Activated CD8-positive, alpha-beta memory T cell treated with anti-CD3 and anti-CD28 coated beads for 36 hours (primary cell): ENCODE measurements at regions not wholly inside any gene's neighbourhood (a gene's known extent, or its start where the extent isn't known, plus 50 kb on each side); places are given as distances from the start of the nearest gene placed in this dataset.

Source experiments
- CTCF ChIA-PET: fragments of 350-600 bp; sonication (Branson Sonifier 250); formaldehyde crosslinking; loops from one replicate; lab custom pipeline; 2021; ENCODE audit warnings: antibody characterized with exemption; lab: Charles Lee
- POLR2A ChIA-PET: fragments of 350-600 bp; sonication (Branson Sonifier 250); formaldehyde crosslinking; loops from one replicate; lab custom pipeline; 2021; ENCODE audit warnings: antibody characterized with exemption; lab: Charles Lee

DNA sequence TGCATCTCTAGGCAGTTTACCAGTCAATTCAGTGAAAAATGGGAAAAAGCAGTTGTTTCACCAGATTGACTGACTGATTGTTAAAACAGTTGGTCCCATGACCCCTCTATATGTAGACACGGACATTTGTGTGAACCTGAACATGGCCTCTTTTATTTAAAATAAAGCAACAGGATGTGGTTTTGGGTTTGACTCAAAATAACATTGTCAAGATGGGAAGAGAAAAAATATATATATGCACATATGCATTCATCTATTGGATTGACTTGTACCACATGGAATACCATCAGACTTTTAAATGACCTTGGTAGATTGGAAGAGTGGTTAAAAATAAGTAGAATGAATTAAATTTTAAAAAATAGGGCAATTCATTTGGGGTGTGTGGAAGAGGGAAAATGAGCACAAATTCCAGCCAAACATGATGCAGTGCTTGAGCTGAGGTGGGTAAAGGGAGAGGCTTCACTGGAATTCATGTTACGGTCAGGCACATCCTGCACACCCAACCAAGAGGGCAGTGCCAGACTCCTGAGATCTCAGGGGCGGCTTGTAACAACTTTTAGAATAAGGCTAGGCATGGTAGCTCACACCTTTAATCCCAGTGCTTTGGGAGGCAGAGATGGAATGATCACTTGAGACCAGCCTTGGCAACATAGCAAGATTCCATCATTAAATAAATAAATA lies 560.7 kb upstream of the TENM3 start:
- CTCF ChIA-PET = no interaction called here

DNA sequence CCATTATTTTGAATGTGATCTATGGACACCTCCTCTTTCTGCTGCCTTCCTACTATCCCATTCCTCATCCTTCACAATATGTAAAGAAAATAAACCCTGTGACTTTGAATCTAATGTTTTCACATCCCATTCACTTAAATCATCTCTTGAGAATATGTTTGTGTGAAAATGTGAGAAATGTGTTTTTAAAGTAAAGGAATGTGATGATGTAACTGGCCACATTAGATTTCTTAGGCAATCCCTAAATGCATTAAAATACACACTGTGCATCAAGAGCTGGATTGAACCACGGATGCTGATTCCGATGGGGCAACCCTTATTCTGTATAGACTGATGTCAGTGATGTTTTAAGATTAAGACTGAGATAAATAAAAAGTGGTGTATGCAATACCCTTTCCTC lies 558.9 kb upstream of the TENM3 start:
- ChIA-PET CTCF (no interaction called here), POLR2A (no interaction called here)

More for the DNA sequence above, 560.7 kb upstream of the TENM3 start:
- POLR2A ChIA-PET = no interaction called here

GRCh38 chr4:181685461-181685860 lies 557.7 kb upstream of the TENM3 start:
- ChIA-PET POLR2A (no interaction called here), CTCF (no interaction called here)

GRCh38 chr4:181685911-181686310 lies 557.3 kb upstream of the TENM3 start:
- ChIA-PET POLR2A (no interaction called here), CTCF (no interaction called here)

DNA sequence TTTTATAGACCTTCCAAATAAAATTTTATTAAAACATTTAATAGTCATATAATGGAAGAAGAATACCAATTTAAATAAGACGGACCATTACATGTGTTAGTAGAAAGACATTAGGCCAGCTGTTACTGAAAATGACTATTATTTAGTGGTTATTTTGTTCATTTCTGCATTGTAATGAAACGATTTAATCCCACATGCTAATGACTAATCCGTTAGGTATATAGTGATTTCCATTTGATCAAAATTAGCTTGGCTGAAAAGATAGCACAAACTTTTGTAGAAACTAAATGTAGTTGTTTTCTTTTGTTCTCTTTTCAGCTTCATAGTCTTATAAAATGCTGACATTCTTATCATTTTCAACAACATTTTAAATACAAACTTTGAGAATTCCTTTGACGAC lies 556.1 kb upstream of the TENM3 start:
- POLR2A ChIA-PET = no interaction called here
- CTCF ChIA-PET = no interaction called here

DNA sequence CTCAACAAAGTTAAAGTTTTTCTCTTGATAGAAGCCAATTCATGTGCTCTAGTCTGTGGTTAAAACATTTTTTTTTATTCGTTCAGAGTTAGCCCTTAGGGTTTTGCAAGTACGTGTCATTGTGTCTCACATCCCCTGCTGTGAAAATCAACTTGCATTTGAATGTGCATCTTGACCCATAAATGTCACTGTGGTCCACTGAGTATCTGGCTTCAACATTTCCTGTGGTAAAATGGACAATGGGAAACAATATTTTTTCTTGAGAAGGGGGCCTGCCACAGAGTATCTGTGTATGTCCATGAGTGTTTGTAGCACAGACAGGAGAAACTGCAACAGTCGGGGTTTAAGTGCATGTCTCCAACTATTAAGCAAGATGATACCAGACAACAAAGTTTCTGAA lies 554.8 kb upstream of the TENM3 start:
- ChIA-PET POLR2A (no interaction called here), CTCF (no interaction called here)

GRCh38 chr4:181688872-181689271 lies 554.3 kb upstream of the TENM3 start:
- ChIA-PET POLR2A (no interaction called here), CTCF (no interaction called here)

GRCh38 chr4:181690498-181690897 lies 552.7 kb upstream of the TENM3 start:
- ChIA-PET POLR2A (no interaction called here), CTCF (no interaction called here)

DNA sequence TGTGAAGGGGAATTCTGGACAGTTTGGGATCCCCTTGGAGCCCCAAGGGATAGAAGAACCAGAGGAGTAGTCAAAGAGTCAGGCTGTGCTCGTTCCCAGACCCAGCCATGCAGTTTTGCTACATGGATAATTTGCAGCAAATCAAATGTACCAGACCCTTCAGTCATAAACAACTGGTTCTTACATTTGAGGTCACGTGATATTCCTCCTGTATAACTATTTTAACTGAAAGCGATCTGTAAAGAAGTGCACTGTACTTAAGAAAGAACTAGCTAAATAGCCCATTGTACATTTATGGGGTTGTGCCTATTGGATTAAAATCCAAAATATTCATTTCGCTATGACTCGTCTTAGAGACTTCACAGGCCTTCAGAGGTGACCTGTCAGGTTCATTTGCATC lies 550.2 kb upstream of the TENM3 start:
- CTCF ChIA-PET = no interaction called here
- POLR2A ChIA-PET = no interaction called here

- ChIA-PET CTCF (no interaction called here), POLR2A (no interaction called here)
Observed at GRCh38 chr4:181693517-181693916, 549.7 kb upstream of the TENM3 start.

DNA sequence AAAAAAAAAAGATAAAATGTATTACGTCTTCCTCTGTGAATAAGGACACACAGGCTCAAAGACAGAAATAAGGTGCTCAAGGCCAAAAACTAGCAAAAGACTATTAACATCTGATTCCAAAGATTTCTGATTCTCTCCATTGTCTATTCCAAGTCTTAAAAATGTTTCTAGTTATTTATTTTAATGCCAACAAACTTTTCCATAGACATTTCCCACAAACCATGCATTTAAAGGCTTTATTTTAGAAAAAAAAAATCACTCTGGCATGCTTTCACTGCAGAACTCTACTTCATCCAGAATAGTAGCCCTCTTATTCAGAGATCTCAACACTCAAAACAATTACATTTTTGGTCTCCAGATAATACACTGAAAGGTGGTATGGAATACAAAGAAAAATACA lies 545.0 kb upstream of the TENM3 start:
- ChIA-PET CTCF (no interaction called here), POLR2A (no interaction called here)

GRCh38 chr4:181701214-181701613 lies 542.0 kb upstream of the TENM3 start:
- CTCF ChIA-PET = interaction anchor here (0.5 kb wide), 1 partner anchor 756 kb away, joined by 5 read pairs; no protein-coding TSS in a partner anchor
- POLR2A ChIA-PET = no interaction called here

DNA sequence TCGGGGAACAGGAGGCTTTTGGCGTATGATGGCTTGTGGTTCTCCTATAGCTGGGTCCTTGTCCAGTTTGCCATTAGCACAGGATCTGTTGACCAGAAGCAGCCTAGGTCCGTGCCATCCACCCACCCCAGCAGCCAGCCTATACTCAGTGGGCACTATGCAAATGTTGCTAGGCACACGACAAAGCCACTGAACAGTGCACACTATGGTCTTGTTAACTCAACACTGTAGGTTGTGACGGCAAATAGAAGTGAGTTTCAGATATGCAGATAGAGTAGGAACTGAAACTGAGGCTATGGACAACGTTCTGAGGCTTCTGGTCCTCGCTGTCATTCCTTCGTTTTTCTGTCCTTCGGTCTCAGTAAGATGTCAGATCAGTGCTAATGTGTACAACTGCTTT lies 541.3 kb upstream of the TENM3 start:
- ChIA-PET POLR2A (no interaction called here), CTCF (interaction anchor here (0.5 kb wide), 1 partner anchor 755 kb away, joined by 5 read pairs; no protein-coding TSS in a partner anchor)

GRCh38 chr4:181702864-181703495 lies 540.2 kb upstream of the TENM3 start:
- ChIA-PET CTCF (no interaction called here), POLR2A (no interaction called here)

GRCh38 chr4:181710143-181710542 lies 533.1 kb upstream of the TENM3 start:
- ChIA-PET CTCF (no interaction called here), POLR2A (no interaction called here)

- CTCF ChIA-PET = no interaction called here
- POLR2A ChIA-PET = no interaction called here
Observed at GRCh38 chr4:181711387-181711786, 531.8 kb upstream of the TENM3 start.

DNA sequence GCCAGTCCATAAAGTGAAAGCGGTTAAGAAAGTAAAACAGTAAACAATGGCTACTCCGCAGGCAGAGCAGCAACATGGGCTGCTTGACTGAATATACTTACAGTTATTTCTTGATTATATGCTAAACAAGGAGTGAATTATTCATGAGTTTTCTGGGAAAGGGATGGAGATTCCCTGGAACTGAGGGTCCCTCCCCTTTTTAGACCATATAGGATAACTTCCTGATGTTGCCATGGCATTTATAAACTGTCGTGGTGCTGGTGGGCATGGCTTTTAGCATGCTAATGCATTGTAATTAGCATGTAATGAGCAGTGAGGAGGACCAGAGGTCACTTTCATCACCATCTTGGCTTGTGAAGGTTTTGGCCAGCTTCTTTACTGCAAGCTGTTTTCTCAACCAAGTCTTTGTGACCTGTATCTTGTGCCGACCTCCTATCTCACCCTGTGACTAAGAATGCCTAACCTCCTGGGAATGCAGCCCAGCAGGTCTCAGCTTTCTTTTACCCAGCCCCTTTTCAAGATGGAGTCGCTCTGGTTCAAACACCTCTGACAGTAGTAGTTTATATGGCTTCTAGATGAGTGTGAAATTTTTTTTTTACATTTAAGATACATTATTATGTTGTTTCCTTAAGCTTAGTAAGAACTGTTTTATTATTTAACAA lies 514.8 kb upstream of the TENM3 start:
- CTCF ChIA-PET = no interaction called here
- POLR2A ChIA-PET = no interaction called here

- ChIA-PET POLR2A (no interaction called here), CTCF (no interaction called here)
Observed at GRCh38 chr4:181731900-181732299, 511.3 kb upstream of the TENM3 start.

- ChIA-PET CTCF (no interaction called here), POLR2A (no interaction called here)
Observed at GRCh38 chr4:181737744-181738143, 505.5 kb upstream of the TENM3 start.

DNA sequence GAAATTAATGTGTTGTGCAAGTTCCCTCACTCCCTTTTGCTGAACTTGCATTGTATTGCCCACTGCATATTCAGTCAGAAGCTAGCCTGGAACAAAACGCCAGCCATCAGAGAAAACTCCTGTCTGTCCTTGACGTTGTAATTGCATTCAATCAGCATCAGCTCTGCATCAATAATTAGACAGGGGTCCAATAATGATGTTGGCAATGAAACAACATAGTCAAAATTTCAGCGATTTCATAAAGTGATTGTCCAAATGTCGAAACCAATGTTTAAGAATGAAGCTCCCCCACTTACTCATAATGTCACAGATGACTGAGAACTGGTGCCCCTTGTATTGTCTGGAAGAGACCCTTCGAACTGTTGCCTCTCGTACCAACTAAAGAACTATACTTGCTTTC lies 504.2 kb upstream of the TENM3 start:
- POLR2A ChIA-PET = no interaction called here
- CTCF ChIA-PET = no interaction called here

GRCh38 chr4:181741513-181741912 lies 501.7 kb upstream of the TENM3 start:
- ChIA-PET POLR2A (no interaction called here), CTCF (no interaction called here)
